DOHH2 (cell line): ENCODE measurements at regions not wholly inside any gene's neighbourhood (a gene's known extent, or its start where the extent isn't known, plus 50 kb on each side); places are given as distances from the start of the nearest gene placed in this dataset.

ENCODE experiments used
- H3F3A ChIP-seq: fragments of 200-600 bp; sonication (generic), shearing (Covaris generic); 2 replicates; pipeline ENCODE4 v1.6.0; 2016; ENCODE audit warnings: antibody characterized with exemption, mild to moderate bottlenecking; ENCODE audit not compliant: control insufficient read depth, insufficient read depth
- H3K27ac ChIP-seq: fragments of 200-600 bp; sonication (generic); 2 replicates; pipeline ENCODE4 v1.5.1; 2014; ENCODE audit warnings: low read depth, mild to moderate bottlenecking, low read length, moderate library complexity
- H3K27me3 ChIP-seq: fragments of 200-600 bp; sonication (generic); 2 replicates; pipeline ENCODE4 v1.6.1; 2014; ENCODE audit warnings: mild to moderate bottlenecking, low read length, mixed read lengths; ENCODE audit not compliant: control insufficient read depth
- H3K36me3 ChIP-seq: fragments of 200-600 bp; sonication (generic); 2 replicates; pipeline ENCODE4 v1.6.1; 2014; ENCODE audit warnings: mild to moderate bottlenecking, low read length, moderate library complexity, mixed read lengths; ENCODE audit not compliant: control insufficient read depth
- H3K4me1 ChIP-seq: fragments of 200-600 bp; sonication (generic); 2 replicates; pipeline ENCODE4 v1.6.1; 2014; ENCODE audit warnings: mild to moderate bottlenecking, low read length, mixed read lengths; ENCODE audit not compliant: control insufficient read depth
- H3K4me2 ChIP-seq: fragments of 200-600 bp; sonication (generic); 2 replicates; pipeline ENCODE4 v1.6.0; 2014; ENCODE audit warnings: mild to moderate bottlenecking, low read length, moderate library complexity
- H3K4me3 ChIP-seq: fragments of 200-600 bp; sonication (generic); 2 replicates; pipeline ENCODE4 v1.5.1; 2014; ENCODE audit warnings: mild to moderate bottlenecking, low read length, mixed read lengths
- H3K79me2 ChIP-seq: fragments of 200-600 bp; sonication (generic); 2 replicates; pipeline ENCODE4 v1.6.1; 2014; ENCODE audit warnings: mild to moderate bottlenecking, low read length, mixed read lengths; ENCODE audit not compliant: control insufficient read depth
- H3K9me2 ChIP-seq: fragments of 200-600 bp; sonication (generic); replicated peaks from 2 replicates; pipeline ENCODE4 v1.6.1; 2014; ENCODE audit warnings: mild to moderate bottlenecking, low read length, mixed read lengths; ENCODE audit not compliant: control insufficient read depth
- H3K9me3 ChIP-seq: fragments of 200-600 bp; sonication (generic); 2 replicates; pipeline ENCODE4 v1.6.1; 2014; ENCODE audit warnings: antibody characterized with exemption, low read length, mixed read lengths; ENCODE audit not compliant: control insufficient read depth, insufficient read depth
- H4K20me1 ChIP-seq: fragments of 200-600 bp; sonication (generic); 2 replicates; pipeline ENCODE4 v1.6.0; 2014; ENCODE audit warnings: low read depth, mild to moderate bottlenecking, antibody characterized with exemption, low read length, moderate library complexity; ENCODE audit not compliant: control insufficient read depth, insufficient read depth
- EZH2phosphoT487 ChIP-seq: fragments of 200-600 bp; sonication (generic); IDR thresholded peaks from 2 replicates; pipeline ENCODE4 v1.6.1; 2017; ENCODE audit warnings: borderline replicate concordance, mild to moderate bottlenecking, antibody characterized with exemption, low read length, moderate library complexity, mixed read lengths
- TF ChIP-seq, protein P1 (sequence below): fragments of 200-600 bp; sonication (generic); IDR thresholded peaks from one replicate; pipeline ENCODE4 v1.5.1; 2014; ENCODE audit warnings: antibody characterized with exemption, mild to moderate bottlenecking, low read depth, low read length; ENCODE audit not compliant: poor library complexity, severe bottlenecking

DNA sequence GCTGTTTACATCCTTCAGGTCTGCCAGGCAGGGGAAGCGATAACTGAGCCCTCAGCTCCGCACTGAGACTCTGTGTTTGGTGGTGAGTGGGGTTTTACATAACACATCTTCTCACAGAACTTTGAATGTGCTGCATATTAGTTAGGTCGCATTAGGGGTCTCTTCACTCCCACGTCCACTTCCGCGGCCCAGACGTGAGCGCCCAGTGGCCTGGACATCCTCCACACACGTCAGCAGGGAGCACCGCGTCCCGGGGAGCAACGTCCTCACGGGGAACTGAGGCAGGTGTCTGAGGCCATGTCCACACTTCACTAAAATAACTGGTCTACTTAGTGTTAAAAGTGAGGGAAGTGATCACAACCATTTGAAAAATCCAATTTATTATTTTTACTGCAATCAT, 100.4 kb upstream of the SATB2 start:
- Histone ChIP-seq H3K79me2 (no peaks in the 10 kb centered on the region), H3K36me3 (no peaks in the 10 kb centered on the region), H3K9me3 (no peaks in the 10 kb centered on the region), H3K4me2 (no peak overlapping the region), H3K4me1 (no peaks in the 10 kb centered on the region), H3K27me3 (no peaks in the 10 kb centered on the region), H4K20me1 (no peaks in the 10 kb centered on the region), H3F3A (no peaks in the 10 kb centered on the region), H3K27ac (no peak overlapping the region), H3K4me3 (no peak overlapping the region), H3K9me2 (no peaks in the 10 kb centered on the region)
- TF ChIP-seq, protein P1, sequence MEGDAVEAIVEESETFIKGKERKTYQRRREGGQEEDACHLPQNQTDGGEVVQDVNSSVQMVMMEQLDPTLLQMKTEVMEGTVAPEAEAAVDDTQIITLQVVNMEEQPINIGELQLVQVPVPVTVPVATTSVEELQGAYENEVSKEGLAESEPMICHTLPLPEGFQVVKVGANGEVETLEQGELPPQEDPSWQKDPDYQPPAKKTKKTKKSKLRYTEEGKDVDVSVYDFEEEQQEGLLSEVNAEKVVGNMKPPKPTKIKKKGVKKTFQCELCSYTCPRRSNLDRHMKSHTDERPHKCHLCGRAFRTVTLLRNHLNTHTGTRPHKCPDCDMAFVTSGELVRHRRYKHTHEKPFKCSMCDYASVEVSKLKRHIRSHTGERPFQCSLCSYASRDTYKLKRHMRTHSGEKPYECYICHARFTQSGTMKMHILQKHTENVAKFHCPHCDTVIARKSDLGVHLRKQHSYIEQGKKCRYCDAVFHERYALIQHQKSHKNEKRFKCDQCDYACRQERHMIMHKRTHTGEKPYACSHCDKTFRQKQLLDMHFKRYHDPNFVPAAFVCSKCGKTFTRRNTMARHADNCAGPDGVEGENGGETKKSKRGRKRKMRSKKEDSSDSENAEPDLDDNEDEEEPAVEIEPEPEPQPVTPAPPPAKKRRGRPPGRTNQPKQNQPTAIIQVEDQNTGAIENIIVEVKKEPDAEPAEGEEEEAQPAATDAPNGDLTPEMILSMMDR, result no peak
- TF ChIP-seq EZH2phosphoT487, result no peak

DNA sequence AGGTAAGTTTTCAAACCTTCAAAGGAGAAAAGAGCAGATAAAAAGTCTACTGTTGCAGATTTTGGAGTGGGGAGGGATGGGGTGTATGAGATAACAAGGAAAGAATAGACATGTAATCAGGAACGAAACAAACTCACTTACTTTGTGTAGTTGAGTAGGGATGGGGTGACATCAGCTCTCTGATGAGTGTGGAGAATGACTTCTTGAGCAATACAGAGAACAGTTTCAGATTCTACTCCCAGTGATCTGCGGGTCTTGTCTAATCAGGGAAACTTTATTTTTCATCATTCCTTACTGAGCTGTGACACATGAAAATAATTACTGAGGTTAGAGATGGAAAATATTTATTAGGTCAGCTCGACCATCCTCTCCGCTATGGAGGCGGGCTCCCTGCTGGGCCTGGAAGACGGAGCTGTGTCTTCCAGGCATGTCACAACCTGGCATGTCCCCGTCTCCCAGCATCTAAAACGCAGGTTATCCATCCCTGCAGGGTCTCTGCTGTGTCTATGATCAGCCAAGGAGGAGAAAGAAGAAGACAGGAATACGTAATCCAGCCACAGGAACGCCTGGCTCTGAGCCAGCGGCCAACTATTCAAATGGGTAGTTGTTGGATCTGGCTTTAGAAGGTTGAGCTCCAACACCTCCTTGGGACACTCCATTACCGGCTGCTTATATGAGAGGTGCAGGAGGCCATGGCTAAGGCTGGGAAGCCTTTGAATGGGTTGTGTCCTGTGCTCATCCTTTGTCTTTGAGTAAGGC, 99.0 kb upstream of the SATB2 start:
- H3K79me2 ChIP-seq, result no peaks in the 10 kb centered on the region
- H3K27me3 ChIP-seq, result no peaks in the 10 kb centered on the region
- TF ChIP-seq EZH2phosphoT487, result no peak
- TF ChIP-seq, protein P1, result no peak
- no peak overlapping the region for H3K4me3 ChIP-seq
- no peaks in the 10 kb centered on the region for H4K20me1 ChIP-seq
- no peaks in the 10 kb centered on the region for H3K4me1 ChIP-seq
- H3K9me3 ChIP-seq, result no peaks in the 10 kb centered on the region
- H3K36me3 ChIP-seq, result no peaks in the 10 kb centered on the region
- no peak overlapping the region for H3K27ac ChIP-seq
- H3F3A ChIP-seq, result no peaks in the 10 kb centered on the region
- no peak overlapping the region for H3K4me2 ChIP-seq
- H3K9me2 ChIP-seq, result no peaks in the 10 kb centered on the region

GRCh38 chr2:199554026-199554425, 96.3 kb upstream of the SATB2 start:
- TF ChIP-seq, protein P1, result no peak
- no peak for TF ChIP-seq EZH2phosphoT487
- H3K27me3 ChIP-seq, result no peaks in the 10 kb centered on the region
- H3K4me3 ChIP-seq, result no peak overlapping the region
- H3K4me1 ChIP-seq, result no peaks in the 10 kb centered on the region
- H3K4me2 ChIP-seq, result no peak overlapping the region
- no peaks in the 10 kb centered on the region for H3K79me2 ChIP-seq
- no peaks in the 10 kb centered on the region for H3F3A ChIP-seq
- H3K9me3 ChIP-seq, result no peaks in the 10 kb centered on the region
- no peak overlapping the region for H3K27ac ChIP-seq
- H3K36me3 ChIP-seq, result no peaks in the 10 kb centered on the region
- H4K20me1 ChIP-seq, result no peaks in the 10 kb centered on the region
- H3K9me2 ChIP-seq, result no peaks in the 10 kb centered on the region
